A549 (cell line): ENCODE measurements at regions not wholly inside any gene's neighbourhood (a gene's known extent, or its start where the extent isn't known, plus 50 kb on each side); places are given as distances from the start of the nearest gene placed in this dataset.

ENCODE experiments used
- EHMT2 ChIP-seq: fragments of 200-600 bp; sonication (generic); IDR thresholded peaks from 2 replicates; pipeline ENCODE4 v1.6.1; 2016; ENCODE audit warnings: antibody characterized with exemption, low read depth, mild to moderate bottlenecking, moderate library complexity
- POLR2A ChIP-seq: IDR thresholded peaks from 2 replicates; pipeline ENCODE4 v1.6.1; 2012; ENCODE audit warnings: mild to moderate bottlenecking, low read length
- ZSCAN20 ChIP-seq: fragments of 250-450 bp; sonication (Bioruptor Pico); IDR thresholded peaks from 2 replicates; pipeline ENCODE4 v1.8.0; 2022; ENCODE audit warnings: mild to moderate bottlenecking, moderate library complexity

GRCh38 chr15:96444865-96445264 lies 114.4 kb downstream of the NR2F2 start:
- no peak for TF ChIP-seq EHMT2
- no peak for TF ChIP-seq ZSCAN20 (CRISPR knock-in tag)
- TF ChIP-seq POLR2A = no peak
